ENCODE measurements at regions not wholly inside any gene's neighbourhood (a gene's known extent, or its start where the extent isn't known, plus 50 kb on each side); places are given as distances from the start of the nearest gene placed in this dataset.

DNA sequence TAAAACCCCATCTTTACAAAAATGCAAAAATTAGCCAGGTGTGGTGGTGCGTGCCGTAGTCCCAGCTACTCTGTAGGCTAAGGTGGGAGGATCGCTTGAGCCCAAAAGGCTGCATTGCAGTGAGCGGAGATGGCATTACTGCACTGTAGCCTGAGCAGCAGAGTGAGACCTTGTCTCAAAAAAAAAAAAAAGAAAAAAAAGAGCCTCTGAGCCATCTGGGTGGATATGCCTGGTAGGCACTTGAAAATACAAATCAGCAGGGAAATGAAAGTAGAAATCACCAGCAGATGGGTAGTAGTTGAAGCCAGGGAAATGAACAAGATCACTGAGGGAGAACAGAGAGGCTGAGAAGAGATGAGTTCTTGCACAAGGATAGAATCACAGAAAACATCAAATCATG, 131.0 kb upstream of the HMCN1 start:
- intact Hi-C loops (cut with micrococcal nuclease) (no loop called here), dilution Hi-C loops (cut with HindIII; ENCODE audit: low sequenced_read_pairs, unreplicated experiment) (no loop called here), in situ Hi-C loops (cut with MboI; ENCODE audit: low sequenced_read_pairs) (no loop called here)
- Histone ChIP-seq H3K4me3 (ENCODE audit: insufficient read depth, low read depth, low read length) (no peak overlapping the region), H4K5ac (ENCODE audit: low read depth, low read length) (no peak overlapping the region), H2BK20ac (ENCODE audit: low read depth, low read length) (no peak overlapping the region), H3K4me2 (ENCODE audit: low read depth, low read length) (no peak overlapping the region), H3K23ac (ENCODE audit: low read depth, low read length) (no peak overlapping the region), H3K79me1 (ENCODE audit: low read depth in 1 of 2, low read length in 2 of 2) (no peaks in the 10 kb centered on the region), H2AK5ac (ENCODE audit: low read depth, low read length) (no peak overlapping the region; the same call in 1 of the 2 replicates), H2BK5ac (ENCODE audit: low read depth, low read length, poor library complexity, severe bottlenecking) (no peak overlapping the region), H4K20me1 (ENCODE audit: insufficient read depth, low read length) (no peaks in the 10 kb centered on the region), H3K9ac (ENCODE audit: low read depth, low read length) (no peak overlapping the region), H2AK9ac (replicated peaks; ENCODE audit: low read depth, low read length, poor library complexity) (no peak overlapping the region), H2BK15ac (ENCODE audit: low read depth, low read length) (no peak overlapping the region), H3K36me3 (ENCODE audit: control insufficient read depth, insufficient read depth, low read length) (no peaks in the 10 kb centered on the region), H4K8ac (ENCODE audit: low read depth in 2 of 2, low read length in 2 of 2) (no peak overlapping the region), H3K14ac (replicated peaks; ENCODE audit: low read depth, low read length) (no peak overlapping the region), H2AFZ (replicated peaks; ENCODE audit: low read length, poor library complexity) (no peak overlapping the region), H2BK120ac (ENCODE audit: low read depth, low read length) (no peak overlapping the region), H3K4me1 (ENCODE audit: control insufficient read depth, insufficient read depth, low read length) (no peaks in the 10 kb centered on the region), H3K18ac (ENCODE audit: low read depth, low read length) (no peak overlapping the region), H3K27me3 (ENCODE audit: control insufficient read depth, insufficient read depth, low read length) (no peaks in the 10 kb centered on the region), H3K4ac (ENCODE audit: low read depth, low read length) (no peak overlapping the region), H3K56ac (ENCODE audit: extremely low read depth, insufficient read depth, low read length) (no peak overlapping the region), H3K27ac (ENCODE audit: insufficient read depth, low read length) (no peak overlapping the region), H3K9me3 (ENCODE audit: control insufficient read depth, insufficient read depth, low read length) (no peaks in the 10 kb centered on the region), H4K91ac (ENCODE audit: insufficient read depth, low read depth, low read length) (no peak overlapping the region), H3K9me1 (ENCODE audit: insufficient read depth, low read length) (no peaks in the 10 kb centered on the region)
- no peak for DNase-seq
- CTCF ChIA-PET: no interaction called here
- no TSS peak for BruUV-seq (replicated peaks)
- WGBS, 2 experiments (ENCODE audit: extremely low coverage in 2 of 2, insufficient read length in 1 of 2): 90% methylated on average over 2 of the region's 4 CpGs; no CpG with 5 or more reads in 1 of the 2 experiments
- ATAC-seq (ENCODE audit: low read depth): no peak
- TF ChIP-seq FOS (IDR thresholded peaks at IDR 0.05; ENCODE audit: low read depth, low read length) (no peak), MAZ (IDR thresholded peaks at IDR 0.05; ENCODE audit: borderline replicate concordance, low read depth, low read length) (no peak)
- POLR2A ChIA-PET (ENCODE audit: unreplicated experiment): no interaction called here

Data from IMR-90 (cell line).